Activated naive CD8-positive, alpha-beta T cell treated with anti-CD3 and anti-CD28 coated beads for 36 hours (primary cell): ENCODE measurements at regions not wholly inside any gene's neighbourhood (a gene's known extent, or its start where the extent isn't known, plus 50 kb on each side); places are given as distances from the start of the nearest gene placed in this dataset.

Source experiments
- DNase-seq: peaks from one replicate; pipeline ENCODE4 v3.0.0; 2021
- H3K27ac Mint-ChIP-seq: one replicate; pipeline ENCODE4 v1.8.0; 2022; ENCODE audit warnings: mild to moderate bottlenecking, moderate library complexity, mixed read lengths
- H3K27me3 Mint-ChIP-seq: one replicate; pipeline ENCODE4 v1.8.0; 2022; ENCODE audit warnings: mild to moderate bottlenecking, mixed read lengths
- H3K36me3 Mint-ChIP-seq: one replicate; pipeline ENCODE4 v1.8.0; 2021; ENCODE audit warnings: mild to moderate bottlenecking, mixed read lengths
- H3K4me1 Mint-ChIP-seq: one replicate; pipeline ENCODE4 v1.8.0; 2021; ENCODE audit warnings: mixed read lengths
- H3K4me3 Mint-ChIP-seq: one replicate; pipeline ENCODE4 v1.8.0; 2022; ENCODE audit warnings: mild to moderate bottlenecking, moderate library complexity, mixed read lengths
- H3K9me3 Mint-ChIP-seq: one replicate; pipeline ENCODE4 v1.8.0; 2022; ENCODE audit warnings: mixed read lengths

DNA sequence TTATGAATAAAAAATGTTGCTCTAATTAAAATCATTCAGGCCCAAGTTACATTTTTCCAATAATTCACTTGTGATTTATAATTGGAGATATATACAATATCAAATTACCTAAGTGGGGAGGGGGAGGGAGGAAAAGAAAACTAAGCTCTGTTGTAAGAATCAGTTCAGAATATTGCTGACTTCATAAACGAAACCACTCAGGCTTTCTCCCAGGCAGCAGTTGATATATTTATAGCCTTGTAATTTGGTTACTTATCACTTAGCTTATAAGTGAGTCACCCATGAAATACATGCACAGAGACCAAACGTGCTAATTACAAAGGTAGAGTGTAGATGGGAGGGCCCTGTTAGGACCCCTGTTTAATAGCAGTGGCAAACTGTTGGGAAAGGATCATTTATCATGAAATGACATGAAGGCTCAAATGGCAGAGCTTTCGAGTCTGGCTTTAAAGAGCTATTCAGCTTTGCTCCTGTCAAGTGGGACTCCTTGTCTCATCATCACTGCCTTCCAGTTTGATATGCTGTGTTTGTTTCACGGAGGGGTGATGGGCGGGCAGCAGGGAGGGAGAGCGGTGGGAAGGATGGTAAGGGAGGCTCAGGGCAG lies 105.6 kb upstream of the PGRMC2 start:
- H3K27ac Mint-ChIP-seq = no peak overlapping the region
- H3K9me3 Mint-ChIP-seq = peaks cover 1% of the 10 kb centered on the region
- no peaks in the 10 kb centered on the region for H3K27me3 Mint-ChIP-seq
- no peaks in the 10 kb centered on the region for H3K4me1 Mint-ChIP-seq
- no peaks in the 10 kb centered on the region for H3K36me3 Mint-ChIP-seq
- H3K4me3 Mint-ChIP-seq = no peak overlapping the region
- no peak for DNase-seq

DNA sequence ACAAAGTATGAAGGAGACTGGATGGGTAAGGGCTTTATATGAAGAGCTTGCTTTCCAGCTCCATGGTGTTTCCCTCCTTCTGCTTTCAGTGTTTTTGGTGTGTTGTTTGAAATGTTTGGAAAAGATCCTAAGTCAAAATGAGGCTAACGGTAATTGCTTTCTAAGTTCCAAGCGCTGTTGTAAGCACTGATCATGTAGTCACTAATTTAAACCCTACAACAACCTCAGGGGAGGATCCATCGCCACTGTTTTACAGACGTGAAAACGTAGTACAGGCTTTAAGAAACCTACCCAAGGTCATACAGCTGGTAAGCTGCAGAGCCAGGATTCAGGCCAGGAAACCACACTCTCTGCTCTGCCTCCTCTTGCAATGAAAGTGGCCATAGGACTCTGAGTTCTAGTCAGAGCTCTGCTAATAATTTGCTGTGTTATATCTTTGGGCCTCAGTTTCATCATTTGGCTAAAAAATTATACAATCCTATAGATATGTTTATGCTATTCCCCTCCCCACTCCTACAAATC lies 102.9 kb upstream of the PGRMC2 start:
- H3K27me3 Mint-ChIP-seq = no peaks in the 10 kb centered on the region
- no peak for DNase-seq
- no peaks in the 10 kb centered on the region for H3K36me3 Mint-ChIP-seq
- H3K27ac Mint-ChIP-seq = no peak overlapping the region
- no peaks in the 10 kb centered on the region for H3K9me3 Mint-ChIP-seq
- no peaks in the 10 kb centered on the region for H3K4me1 Mint-ChIP-seq
- no peak overlapping the region for H3K4me3 Mint-ChIP-seq

DNA sequence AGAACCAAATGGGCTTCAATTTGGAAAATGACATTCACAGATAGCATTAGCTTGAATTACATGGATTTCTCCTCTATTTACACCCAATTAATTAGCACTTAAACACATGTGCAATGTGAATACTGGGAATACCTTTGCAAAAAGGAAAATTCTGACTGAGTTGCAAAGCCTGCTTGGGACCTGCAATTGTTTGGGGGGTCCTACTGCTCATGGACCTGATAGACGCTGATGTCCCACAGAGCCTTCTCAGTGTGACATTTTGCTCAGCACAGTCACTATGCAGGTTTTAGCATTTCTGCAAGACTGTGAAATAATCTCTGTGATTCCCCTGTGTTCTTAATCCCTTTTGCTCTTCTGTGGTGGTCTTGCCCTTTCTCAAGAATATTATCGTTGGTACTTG lies 101.2 kb upstream of the PGRMC2 start:
- Mint-ChIP-seq H3K4me3 (no peak overlapping the region), H3K27me3 (no peaks in the 10 kb centered on the region), H3K4me1 (no peaks in the 10 kb centered on the region), H3K27ac (no peak overlapping the region), H3K36me3 (no peaks in the 10 kb centered on the region), H3K9me3 (no peaks in the 10 kb centered on the region)
- DNase-seq = no peak

DNA sequence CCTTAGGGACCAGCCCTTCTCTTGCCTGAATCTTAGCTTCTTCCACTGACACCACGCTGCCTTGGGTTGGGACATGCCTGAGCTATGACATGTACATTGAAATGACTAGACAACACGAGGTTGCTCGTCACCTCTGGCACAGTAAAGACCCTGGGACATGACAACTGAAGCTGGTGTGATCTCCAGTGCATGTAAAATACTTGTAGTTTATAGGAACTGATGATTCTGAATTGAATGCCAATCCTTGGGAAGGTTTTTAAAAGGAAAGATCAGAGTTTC lies 100.7 kb upstream of the PGRMC2 start:
- no peak overlapping the region for H3K27ac Mint-ChIP-seq
- H3K4me3 Mint-ChIP-seq = no peak overlapping the region
- H3K27me3 Mint-ChIP-seq = no peaks in the 10 kb centered on the region
- H3K4me1 Mint-ChIP-seq = no peaks in the 10 kb centered on the region
- no peaks in the 10 kb centered on the region for H3K9me3 Mint-ChIP-seq
- no peak for DNase-seq
- H3K36me3 Mint-ChIP-seq = no peaks in the 10 kb centered on the region

DNA sequence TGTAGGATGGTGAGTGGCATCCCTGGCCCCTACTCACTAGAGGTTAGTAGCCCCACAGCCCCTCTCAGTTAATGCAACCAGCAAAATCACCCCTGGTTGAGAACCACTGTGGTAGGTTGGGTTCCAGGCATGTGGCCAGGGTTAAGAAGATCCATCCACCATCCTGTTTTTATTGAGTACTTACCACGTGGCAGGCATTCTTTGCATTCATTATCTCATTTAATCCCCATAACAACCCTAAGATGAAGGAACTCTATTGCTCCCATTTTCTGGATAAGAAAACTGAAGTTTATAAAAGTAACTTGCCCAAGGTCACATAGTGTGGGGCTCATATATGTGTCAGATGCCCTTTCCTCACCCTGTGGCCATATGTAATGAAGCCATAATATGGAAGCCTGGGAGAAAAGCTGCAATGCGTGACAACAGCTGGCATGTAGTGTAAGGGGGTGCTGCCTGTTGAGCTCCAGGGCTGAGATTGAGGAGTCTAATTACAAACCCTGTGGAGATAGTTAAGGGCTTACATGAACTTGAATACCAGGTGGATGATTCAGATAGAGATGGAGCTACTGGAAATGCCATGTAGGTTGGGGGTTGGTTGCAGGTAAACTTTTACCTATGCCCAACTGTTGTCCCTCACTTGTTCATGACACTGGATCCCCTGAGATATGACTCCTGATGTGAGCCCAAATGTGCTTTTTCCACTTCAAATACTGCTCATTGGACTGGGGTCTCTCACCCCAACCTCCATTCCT lies 100.2 kb upstream of the PGRMC2 start:
- Mint-ChIP-seq H3K27me3 (no peaks in the 10 kb centered on the region), H3K36me3 (no peaks in the 10 kb centered on the region), H3K4me1 (no peaks in the 10 kb centered on the region), H3K27ac (no peak overlapping the region), H3K4me3 (no peak overlapping the region), H3K9me3 (no peaks in the 10 kb centered on the region)
- no peak for DNase-seq

DNA sequence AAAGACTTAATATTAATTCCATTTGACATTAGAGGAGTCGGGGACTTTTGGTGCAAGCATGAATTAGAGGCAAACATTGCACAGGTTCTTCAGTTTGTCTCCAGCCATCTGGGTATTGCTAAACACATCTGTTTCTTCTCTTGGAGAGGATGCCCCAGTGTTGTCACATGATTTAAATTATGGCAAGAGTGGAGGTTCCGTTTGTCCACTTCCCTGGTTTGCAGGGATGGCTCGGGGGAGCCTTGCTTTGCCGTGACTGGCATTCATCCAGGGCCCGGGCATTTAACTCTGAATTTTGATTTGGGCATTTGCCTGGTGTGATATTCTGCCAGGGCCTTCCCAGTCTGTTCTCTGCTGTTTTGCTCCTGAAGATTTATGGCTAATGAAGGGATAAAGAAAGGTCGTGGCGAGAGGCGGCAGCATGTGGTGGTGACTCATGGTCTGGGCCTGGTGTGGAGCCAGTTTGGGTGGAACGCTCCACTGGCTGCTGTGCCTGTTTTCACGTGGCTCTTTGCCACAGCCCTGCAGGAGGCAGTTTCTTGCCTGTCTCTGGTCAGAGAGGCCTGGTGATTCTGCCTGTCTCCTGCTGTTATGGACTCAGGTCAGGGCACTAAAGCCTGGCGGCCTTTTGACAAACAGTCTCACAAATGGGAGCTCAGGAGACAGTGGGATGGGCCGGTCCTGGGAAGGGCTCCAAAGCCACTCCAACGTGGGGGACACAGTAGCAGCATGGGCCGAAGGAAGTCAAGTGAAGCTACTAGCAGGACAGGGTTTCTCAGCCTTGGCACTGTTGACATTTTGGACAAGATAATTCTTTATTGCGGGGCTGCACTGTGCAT lies 99.4 kb upstream of the PGRMC2 start:
- Mint-ChIP-seq H3K4me3 (no peak overlapping the region), H3K36me3 (no peaks in the 10 kb centered on the region), H3K4me1 (no peaks in the 10 kb centered on the region), H3K27ac (no peak overlapping the region), H3K27me3 (no peaks in the 10 kb centered on the region), H3K9me3 (no peaks in the 10 kb centered on the region)
- no peak for DNase-seq

DNA sequence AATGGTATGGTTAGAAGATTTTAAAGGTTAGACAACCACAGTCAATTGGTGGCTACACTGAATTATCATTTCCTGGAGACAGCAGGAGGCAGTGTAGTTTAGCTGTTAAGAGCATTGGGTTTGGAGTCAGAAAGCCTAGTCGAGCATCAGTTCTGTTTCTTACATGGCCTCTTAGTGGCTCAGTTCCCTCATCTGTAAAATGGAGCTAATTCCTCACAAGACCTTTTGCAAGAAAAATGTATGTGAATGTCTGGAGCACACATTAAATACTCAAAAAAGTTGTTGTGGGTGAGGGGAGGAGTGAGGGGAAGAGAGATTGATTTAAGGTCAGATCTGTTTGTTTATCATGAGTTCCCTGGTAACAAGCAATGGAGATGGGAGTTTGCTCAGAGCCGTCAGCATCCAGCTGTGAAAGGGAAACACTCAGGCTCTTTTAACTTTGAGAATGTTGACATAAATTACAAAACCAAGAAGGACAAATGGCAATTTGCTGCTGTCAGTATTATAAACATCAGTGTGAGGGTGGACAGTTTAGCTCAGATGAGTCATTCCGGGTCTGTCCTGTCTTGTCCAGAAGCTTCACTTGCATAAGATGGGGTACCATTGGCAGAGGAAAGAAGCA lies 98.2 kb upstream of the PGRMC2 start:
- H3K9me3 Mint-ChIP-seq = no peaks in the 10 kb centered on the region
- no peaks in the 10 kb centered on the region for H3K4me1 Mint-ChIP-seq
- H3K27ac Mint-ChIP-seq = no peak overlapping the region
- no peak overlapping the region for H3K4me3 Mint-ChIP-seq
- H3K36me3 Mint-ChIP-seq = no peaks in the 10 kb centered on the region
- no peaks in the 10 kb centered on the region for H3K27me3 Mint-ChIP-seq
- no peak for DNase-seq

DNA sequence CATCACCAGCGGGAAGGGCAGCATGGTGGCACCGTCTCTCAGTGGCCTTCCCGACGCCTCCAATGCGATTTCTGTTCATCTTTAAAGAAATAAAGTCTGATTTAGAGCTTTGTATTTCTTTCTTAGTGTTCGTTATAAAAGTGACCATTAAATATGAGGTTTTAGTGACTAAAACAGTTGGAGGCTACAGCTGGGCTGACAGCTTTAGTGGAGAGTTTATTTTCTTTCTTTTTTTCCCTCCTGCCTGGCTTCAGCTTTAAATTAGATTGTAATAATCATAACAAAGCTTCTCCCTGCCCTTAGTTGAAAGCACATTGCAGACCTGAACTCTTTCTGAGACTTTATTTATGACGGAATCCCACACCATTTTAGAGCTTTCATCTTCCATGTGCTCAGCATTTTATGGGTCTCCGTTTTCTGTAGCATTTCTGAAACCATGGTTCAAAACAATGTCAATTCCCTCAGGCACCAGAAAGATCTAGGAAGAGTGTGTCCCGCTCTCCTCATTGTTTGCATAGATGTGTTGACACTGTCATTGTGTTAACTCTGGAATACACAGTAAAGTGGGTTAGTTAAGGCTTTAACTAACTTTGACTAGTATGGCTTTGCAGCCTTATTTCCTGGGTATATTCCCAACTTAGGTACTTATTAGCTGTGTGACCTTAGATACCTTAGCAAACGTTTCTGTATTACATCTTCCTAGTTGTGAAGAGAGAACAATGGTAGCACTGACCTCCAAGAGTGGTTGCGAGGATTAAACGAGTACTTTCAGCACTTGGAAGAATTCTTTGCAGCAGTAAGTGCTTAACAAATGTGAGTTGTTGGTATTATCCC lies 97.4 kb upstream of the PGRMC2 start:
- H3K36me3 Mint-ChIP-seq = no peaks in the 10 kb centered on the region
- H3K4me1 Mint-ChIP-seq = no peaks in the 10 kb centered on the region
- H3K9me3 Mint-ChIP-seq = no peaks in the 10 kb centered on the region
- no peak overlapping the region for H3K27ac Mint-ChIP-seq
- H3K4me3 Mint-ChIP-seq = no peak overlapping the region
- DNase-seq = no peak
- H3K27me3 Mint-ChIP-seq = no peaks in the 10 kb centered on the region

DNA sequence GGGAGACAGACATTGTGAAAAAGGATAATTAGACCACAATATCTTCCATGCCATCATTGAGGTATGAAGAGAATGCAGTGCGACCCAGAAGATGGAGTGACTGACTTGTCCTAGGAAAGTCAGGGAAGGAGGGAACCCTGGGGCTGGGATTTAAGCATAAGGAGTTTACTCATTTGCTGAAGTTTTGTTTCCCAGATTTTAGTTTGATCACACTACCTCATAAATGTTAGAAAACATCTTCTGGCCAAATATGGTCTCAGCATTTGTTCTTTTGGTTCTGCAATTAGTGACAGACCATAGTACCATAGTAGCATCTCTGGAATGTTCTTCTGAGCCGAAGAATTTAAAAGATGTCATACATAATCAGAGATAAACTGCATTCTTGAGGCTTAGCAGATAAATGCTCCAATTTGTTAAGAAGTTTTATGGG lies 96.5 kb upstream of the PGRMC2 start:
- H3K27ac Mint-ChIP-seq = no peak overlapping the region
- no peak for DNase-seq
- H3K4me3 Mint-ChIP-seq = no peak overlapping the region
- H3K27me3 Mint-ChIP-seq = no peaks in the 10 kb centered on the region
- no peaks in the 10 kb centered on the region for H3K9me3 Mint-ChIP-seq
- H3K4me1 Mint-ChIP-seq = no peaks in the 10 kb centered on the region
- H3K36me3 Mint-ChIP-seq = no peaks in the 10 kb centered on the region

DNA sequence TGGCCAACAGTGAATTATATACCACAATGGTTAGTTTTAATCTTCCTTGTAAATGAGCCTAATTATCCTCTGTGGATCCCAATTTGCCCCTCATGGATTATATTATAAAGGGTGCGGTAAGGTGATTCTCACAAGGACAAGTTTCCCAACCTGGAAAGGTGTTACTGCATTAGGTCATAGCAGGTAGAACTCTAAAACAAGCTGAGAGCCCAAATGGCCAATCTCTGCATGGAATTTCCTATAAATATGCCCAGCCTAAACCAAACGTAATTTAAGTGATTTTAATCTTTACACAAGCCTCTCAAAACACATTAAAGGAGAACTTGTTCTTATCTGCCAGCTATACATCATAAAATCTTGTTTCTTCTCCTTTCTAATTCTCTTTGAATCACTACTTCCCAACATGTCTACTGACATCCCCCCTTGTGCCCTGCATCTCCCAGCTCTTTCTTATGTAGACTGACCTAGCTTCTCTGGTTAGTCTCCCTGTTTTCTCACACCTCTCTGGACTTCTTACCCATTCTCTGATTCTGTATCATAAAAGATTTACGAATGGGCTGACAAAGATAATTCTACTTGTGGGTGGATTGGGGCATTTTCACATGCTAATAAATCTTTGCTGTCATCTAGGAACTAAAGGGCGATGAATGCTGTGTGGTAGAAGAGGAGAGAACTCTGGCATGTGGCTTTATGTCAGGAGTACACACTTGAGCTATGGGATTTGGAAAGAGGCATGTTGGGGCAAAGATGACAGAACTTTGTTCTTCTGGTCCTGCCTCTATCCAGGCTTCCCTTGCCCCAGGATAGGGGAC lies 94.3 kb upstream of the PGRMC2 start:
- no peak overlapping the region for H3K27ac Mint-ChIP-seq
- DNase-seq = no peak
- H3K36me3 Mint-ChIP-seq = peaks cover 5% of the 10 kb centered on the region
- peaks cover 2% of the 10 kb centered on the region for H3K9me3 Mint-ChIP-seq
- no peaks in the 10 kb centered on the region for H3K4me1 Mint-ChIP-seq
- no peaks in the 10 kb centered on the region for H3K27me3 Mint-ChIP-seq
- H3K4me3 Mint-ChIP-seq = no peak overlapping the region

DNA sequence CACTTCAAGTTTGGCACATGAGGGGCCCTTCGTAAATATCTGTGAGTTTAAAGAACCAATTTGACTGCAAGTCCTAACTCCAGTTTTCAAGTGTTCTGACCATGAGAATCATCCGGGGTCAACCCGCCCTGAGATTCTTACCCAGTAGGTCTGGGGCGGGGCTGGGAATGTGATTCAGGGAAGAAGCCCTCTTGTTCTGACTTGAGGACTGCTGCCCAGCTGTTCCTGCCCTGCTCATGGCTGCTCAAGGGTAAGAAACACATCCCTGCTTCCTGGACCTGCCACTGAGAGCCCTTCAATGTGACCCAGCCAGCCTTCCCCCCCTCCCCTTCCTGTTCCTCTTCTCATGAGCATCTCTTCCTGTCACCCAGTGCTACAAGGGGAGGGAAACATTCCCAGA lies 92.7 kb upstream of the PGRMC2 start:
- Mint-ChIP-seq H3K4me1 (no peaks in the 10 kb centered on the region), H3K27ac (no peak overlapping the region), H3K9me3 (peaks cover 5% of the 10 kb centered on the region), H3K27me3 (no peaks in the 10 kb centered on the region), H3K36me3 (peaks cover 7% of the 10 kb centered on the region), H3K4me3 (no peak overlapping the region)
- no peak for DNase-seq

DNA sequence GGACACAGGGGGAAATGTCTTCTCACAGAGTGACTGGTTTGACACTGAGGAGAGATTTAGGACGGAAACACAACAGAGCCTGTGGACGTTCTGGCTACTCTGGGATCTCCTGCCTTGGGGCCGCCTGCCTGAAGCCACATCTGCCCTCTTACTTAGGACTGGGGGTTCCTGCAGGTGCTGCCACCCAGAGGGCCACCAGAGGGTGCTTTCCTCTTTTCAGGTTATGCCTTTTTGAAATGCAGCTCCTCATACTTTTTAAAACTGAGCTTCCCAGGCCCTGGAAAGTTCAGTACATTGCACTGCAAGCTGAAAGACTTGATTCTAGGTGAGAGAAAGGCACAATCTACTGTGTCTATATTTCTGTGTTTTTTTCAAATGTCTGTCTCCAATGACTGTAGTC lies 92.2 kb upstream of the PGRMC2 start:
- no peaks in the 10 kb centered on the region for H3K4me1 Mint-ChIP-seq
- H3K4me3 Mint-ChIP-seq = no peak overlapping the region
- H3K27ac Mint-ChIP-seq = no peak overlapping the region
- peaks cover 7% of the 10 kb centered on the region for H3K36me3 Mint-ChIP-seq
- no peaks in the 10 kb centered on the region for H3K27me3 Mint-ChIP-seq
- DNase-seq = no peak
- peaks cover 5% of the 10 kb centered on the region for H3K9me3 Mint-ChIP-seq

DNA sequence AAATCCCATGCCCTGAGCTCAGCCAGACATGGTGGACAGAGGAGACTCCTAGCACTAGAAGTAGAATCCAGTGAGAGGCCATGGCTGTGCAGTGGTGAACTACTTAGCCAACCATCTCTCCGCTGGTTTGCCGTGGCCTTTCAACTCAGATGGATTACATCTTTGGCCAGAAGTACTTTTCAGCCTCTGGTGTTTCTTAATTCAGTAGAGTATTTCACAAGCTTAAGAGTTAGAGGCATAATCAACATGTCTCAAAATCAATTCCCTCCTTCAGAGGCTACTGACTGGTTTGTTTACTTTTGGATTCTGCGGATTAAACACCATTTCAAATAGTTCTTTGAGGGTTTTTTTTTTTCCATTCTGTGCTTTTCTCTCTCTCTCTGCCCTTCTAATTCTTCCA lies 91.1 kb upstream of the PGRMC2 start:
- Mint-ChIP-seq H3K36me3 (peaks cover 7% of the 10 kb centered on the region), H3K27ac (no peak overlapping the region), H3K4me1 (no peaks in the 10 kb centered on the region), H3K27me3 (no peaks in the 10 kb centered on the region), H3K9me3 (peaks cover 5% of the 10 kb centered on the region), H3K4me3 (no peak overlapping the region)
- DNase-seq = no peak

DNA sequence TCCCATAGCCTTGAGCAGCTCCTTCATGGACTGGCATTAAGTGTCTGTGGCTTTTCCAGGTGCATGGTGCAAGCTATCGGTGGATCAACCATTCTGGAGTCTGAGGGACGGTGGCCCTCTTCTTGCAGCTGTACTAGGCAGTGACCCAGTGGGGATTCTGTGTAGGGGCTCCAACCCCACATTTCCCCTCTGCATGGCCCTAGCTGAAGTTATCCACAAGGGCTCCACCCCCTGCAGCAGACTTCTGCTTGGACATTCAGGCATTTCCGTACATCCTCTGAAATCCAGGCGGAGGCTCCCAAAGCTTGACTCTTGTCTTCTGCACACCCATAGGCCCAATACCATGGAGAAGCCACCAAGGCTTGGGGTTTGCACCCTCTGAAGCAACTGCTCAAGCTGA lies 89.3 kb upstream of the PGRMC2 start:
- H3K27me3 Mint-ChIP-seq = no peaks in the 10 kb centered on the region
- H3K27ac Mint-ChIP-seq = no peak overlapping the region
- DNase-seq = no peak
- peaks cover 5% of the 10 kb centered on the region for H3K9me3 Mint-ChIP-seq
- H3K36me3 Mint-ChIP-seq = peaks cover 7% of the 10 kb centered on the region
- H3K4me1 Mint-ChIP-seq = no peaks in the 10 kb centered on the region
- no peak overlapping the region for H3K4me3 Mint-ChIP-seq
